Sigmoid colon (tissue), 4 donors: ENCODE measurements at regions not wholly inside any gene's neighbourhood (a gene's known extent, or its start where the extent isn't known, plus 50 kb on each side); places are given as distances from the start of the nearest gene placed in this dataset.

ENCODE experiments used
- EP300 ChIP-seq, 4 donors: sonication (generic); formaldehyde crosslinking; IDR thresholded peaks; one replicate each; pipeline ENCODE4 v1.6.1; 2017; ENCODE audit warnings: antibody characterized with exemption in 4 of 4
- POLR2A ChIP-seq, 2 donors: fragments of 450-650 bp; IDR thresholded peaks; one replicate each; pipeline ENCODE4 v1.6.1; 2016; ENCODE audit warnings: antibody characterized with exemption in 2 of 2, mild to moderate bottlenecking in 2 of 2, moderate library complexity in 2 of 2
- POLR2AphosphoS5 ChIP-seq, 4 donors: sonication (generic); formaldehyde crosslinking; IDR thresholded peaks; one replicate each; pipeline ENCODE4 v1.6.1; 2017; ENCODE audit warnings: antibody characterized with exemption in 4 of 4
- TF ChIP-seq, protein P1 (sequence below), 4 experiments: fragments of 450-650 bp in 3 of 4; fragments of 200-600 bp in 1 of 4; IDR thresholded peaks; one replicate each; pipeline ENCODE4 v1.5.1; 2016 to 2019; ENCODE audit warnings: antibody characterized with exemption in 4 of 4, mild to moderate bottlenecking in 3 of 4, moderate library complexity in 2 of 4

DNA sequence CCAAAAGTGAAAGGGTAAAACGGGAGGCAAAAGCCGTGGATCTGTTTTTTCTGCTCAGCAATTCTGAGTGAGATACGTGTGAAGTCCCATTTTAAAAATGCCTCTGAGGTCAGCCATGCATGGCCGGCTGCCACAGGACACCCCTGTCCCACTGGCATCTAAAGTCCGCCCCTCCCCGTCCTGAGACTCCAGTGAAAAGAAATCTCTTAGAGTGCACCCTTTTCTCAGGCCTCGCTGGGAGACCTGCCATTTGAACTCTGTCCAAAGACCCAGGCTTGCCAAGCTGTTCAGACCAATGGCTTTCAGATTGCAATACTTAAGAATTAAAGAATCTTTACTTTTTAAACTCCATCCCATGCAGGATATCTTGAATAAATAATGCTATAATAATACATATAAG, 61.0 kb upstream of the SLC24A5 start:
- TF ChIP-seq, protein P1, sequence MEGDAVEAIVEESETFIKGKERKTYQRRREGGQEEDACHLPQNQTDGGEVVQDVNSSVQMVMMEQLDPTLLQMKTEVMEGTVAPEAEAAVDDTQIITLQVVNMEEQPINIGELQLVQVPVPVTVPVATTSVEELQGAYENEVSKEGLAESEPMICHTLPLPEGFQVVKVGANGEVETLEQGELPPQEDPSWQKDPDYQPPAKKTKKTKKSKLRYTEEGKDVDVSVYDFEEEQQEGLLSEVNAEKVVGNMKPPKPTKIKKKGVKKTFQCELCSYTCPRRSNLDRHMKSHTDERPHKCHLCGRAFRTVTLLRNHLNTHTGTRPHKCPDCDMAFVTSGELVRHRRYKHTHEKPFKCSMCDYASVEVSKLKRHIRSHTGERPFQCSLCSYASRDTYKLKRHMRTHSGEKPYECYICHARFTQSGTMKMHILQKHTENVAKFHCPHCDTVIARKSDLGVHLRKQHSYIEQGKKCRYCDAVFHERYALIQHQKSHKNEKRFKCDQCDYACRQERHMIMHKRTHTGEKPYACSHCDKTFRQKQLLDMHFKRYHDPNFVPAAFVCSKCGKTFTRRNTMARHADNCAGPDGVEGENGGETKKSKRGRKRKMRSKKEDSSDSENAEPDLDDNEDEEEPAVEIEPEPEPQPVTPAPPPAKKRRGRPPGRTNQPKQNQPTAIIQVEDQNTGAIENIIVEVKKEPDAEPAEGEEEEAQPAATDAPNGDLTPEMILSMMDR (IDR thresholded peaks at IDR 0.05) = no peak
- TF ChIP-seq EP300 (IDR thresholded peaks at IDR 0.05) = no peak
- TF ChIP-seq POLR2A (IDR thresholded peaks at IDR 0.05) = no peak
- TF ChIP-seq POLR2AphosphoS5 (IDR thresholded peaks at IDR 0.05) = no peak
